UCSD-AML1 (cell line): ENCODE measurements at regions not wholly inside any gene's neighbourhood (a gene's known extent, or its start where the extent isn't known, plus 50 kb on each side); places are given as distances from the start of the nearest gene placed in this dataset.
A peak's percentile ranks its signal among the peaks of the same experiment; 100 is the strongest.

Experiments used
- DNase-seq: peaks from one replicate; lab custom pipeline; 2025; ENCODE audit not compliant: unreplicated experiment; lab: John Stamatoyannopoulos, UW

- DNase-seq, result no peak
Observed at GRCh38 chr11:104361975-104362374, 198.0 kb upstream of the PDGFD start.

GRCh38 chr11:104352036-104352435, 188.1 kb upstream of the PDGFD start:
- DNase-seq, result no peak

- DNase-seq, result no peak
Observed at GRCh38 chr11:104343578-104343977, 179.6 kb upstream of the PDGFD start.

GRCh38 chr11:104340590-104340989, 176.6 kb upstream of the PDGFD start:
- no peak for DNase-seq

- DNase-seq, result peak; percentile 20
Observed at GRCh38 chr11:104339380-104339831, 175.5 kb upstream of the PDGFD start.

GRCh38 chr11:104338186-104338585, 174.2 kb upstream of the PDGFD start:
- no peak for DNase-seq

- DNase-seq, result no peak
Observed at GRCh38 chr11:104337273-104337672, 173.3 kb upstream of the PDGFD start.

- DNase-seq, result no peak
Observed at GRCh38 chr11:104333977-104334376, 170.0 kb upstream of the PDGFD start.

GRCh38 chr11:104332110-104332509, 168.2 kb upstream of the PDGFD start:
- no peak for DNase-seq

- no peak for DNase-seq
Observed at GRCh38 chr11:104329078-104329665, 165.2 kb upstream of the PDGFD start.

- DNase-seq, result no peak
Observed at GRCh38 chr11:104328512-104328907, 164.6 kb upstream of the PDGFD start.

GRCh38 chr11:104327861-104328511, 164.0 kb upstream of the PDGFD start:
- no peak for DNase-seq

- no peak for DNase-seq
Observed at GRCh38 chr11:104325093-104325492, 161.1 kb upstream of the PDGFD start.

GRCh38 chr11:104324276-104324675, 160.3 kb upstream of the PDGFD start:
- no peak for DNase-seq

- no peak for DNase-seq
Observed at GRCh38 chr11:104323841-104324240, 159.9 kb upstream of the PDGFD start.

- no peak for DNase-seq
Observed at GRCh38 chr11:104322696-104323095, 158.7 kb upstream of the PDGFD start.

GRCh38 chr11:104320956-104321355, 157.0 kb upstream of the PDGFD start:
- no peak for DNase-seq

GRCh38 chr11:104320097-104320496, 156.2 kb upstream of the PDGFD start:
- no peak for DNase-seq

GRCh38 chr11:104319396-104319795, 155.4 kb upstream of the PDGFD start:
- no peak for DNase-seq

GRCh38 chr11:104306862-104307474, 143.0 kb upstream of the PDGFD start:
- DNase-seq, result no peak

GRCh38 chr11:104301776-104302175, 137.8 kb upstream of the PDGFD start:
- no peak for DNase-seq

GRCh38 chr11:104291646-104292045, 127.7 kb upstream of the PDGFD start:
- no peak for DNase-seq
